ENCODE measurements at regions not wholly inside any gene's neighbourhood (a gene's known extent, or its start where the extent isn't known, plus 50 kb on each side); places are given as distances from the start of the nearest gene placed in this dataset.

DNA sequence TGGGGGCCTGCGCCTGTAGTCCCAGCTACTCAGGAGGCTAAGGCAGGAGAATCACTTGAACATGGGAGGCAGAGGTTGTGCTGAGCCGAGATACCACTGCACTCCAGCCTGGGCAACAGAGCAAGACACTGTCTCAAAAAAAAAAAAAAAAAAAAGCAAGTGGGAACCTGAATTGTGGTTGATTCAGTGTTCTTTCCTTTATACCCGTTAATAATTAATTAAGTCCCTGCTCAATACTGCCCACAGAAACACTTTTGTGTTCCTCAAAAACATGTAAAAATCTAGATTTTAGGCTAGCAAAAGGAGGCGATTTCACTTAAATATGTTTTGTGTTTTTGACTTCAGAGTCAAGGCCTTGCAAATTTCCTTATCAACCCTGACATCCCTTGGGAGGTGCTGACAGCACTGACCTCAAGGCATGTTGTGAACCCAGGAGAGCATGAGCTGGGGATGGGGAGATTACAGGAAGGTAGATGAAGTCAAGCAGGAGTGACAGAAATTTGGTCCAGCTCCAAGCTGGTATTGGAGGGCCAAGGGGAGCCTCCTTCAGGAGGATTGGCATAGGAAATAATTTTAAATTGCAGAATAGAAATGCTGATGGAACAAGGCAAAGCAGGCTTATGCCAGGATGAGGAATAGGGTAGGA, 89.0 kb upstream of the PNPT1 start:
- no peak for DNase-seq (ENCODE audit: extremely low read depth, insufficient read length)
- Histone ChIP-seq H3K27me3 (replicated peaks; ENCODE audit: control insufficient read depth, insufficient read depth, low read length) (no peaks in the 10 kb centered on the region), H3K36me3 (ENCODE audit: control insufficient read depth, insufficient read depth, low read length) (no peaks in the 10 kb centered on the region), H3K4me3 (replicated peaks; ENCODE audit: low read depth, low read length) (no peak overlapping the region)
- TF ChIP-seq, protein P1, sequence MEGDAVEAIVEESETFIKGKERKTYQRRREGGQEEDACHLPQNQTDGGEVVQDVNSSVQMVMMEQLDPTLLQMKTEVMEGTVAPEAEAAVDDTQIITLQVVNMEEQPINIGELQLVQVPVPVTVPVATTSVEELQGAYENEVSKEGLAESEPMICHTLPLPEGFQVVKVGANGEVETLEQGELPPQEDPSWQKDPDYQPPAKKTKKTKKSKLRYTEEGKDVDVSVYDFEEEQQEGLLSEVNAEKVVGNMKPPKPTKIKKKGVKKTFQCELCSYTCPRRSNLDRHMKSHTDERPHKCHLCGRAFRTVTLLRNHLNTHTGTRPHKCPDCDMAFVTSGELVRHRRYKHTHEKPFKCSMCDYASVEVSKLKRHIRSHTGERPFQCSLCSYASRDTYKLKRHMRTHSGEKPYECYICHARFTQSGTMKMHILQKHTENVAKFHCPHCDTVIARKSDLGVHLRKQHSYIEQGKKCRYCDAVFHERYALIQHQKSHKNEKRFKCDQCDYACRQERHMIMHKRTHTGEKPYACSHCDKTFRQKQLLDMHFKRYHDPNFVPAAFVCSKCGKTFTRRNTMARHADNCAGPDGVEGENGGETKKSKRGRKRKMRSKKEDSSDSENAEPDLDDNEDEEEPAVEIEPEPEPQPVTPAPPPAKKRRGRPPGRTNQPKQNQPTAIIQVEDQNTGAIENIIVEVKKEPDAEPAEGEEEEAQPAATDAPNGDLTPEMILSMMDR (IDR thresholded peaks at IDR 0.05; ENCODE audit: insufficient read depth, low read length, poor library complexity, severe bottlenecking) = no peak

DNA sequence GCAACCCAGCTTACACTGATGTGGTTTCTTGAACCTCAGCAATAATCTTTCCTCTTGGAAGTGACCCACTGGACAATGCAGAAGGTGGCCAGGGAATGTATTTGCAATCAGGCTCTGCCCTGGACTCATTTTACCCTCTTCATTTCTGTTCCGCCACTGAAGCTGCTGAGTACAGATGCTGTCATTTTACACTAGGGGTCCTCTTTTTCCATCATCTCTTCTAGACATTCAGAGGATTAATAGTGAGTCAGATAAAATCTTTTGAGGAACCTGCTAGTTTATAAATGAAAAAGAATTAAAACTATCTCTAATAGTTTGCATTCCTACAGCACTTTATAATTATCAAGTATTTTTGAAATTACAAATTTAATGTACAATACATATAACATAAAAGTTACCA, 87.9 kb upstream of the PNPT1 start:
- TF ChIP-seq, protein P1 (IDR thresholded peaks at IDR 0.05; ENCODE audit: insufficient read depth, low read length, poor library complexity, severe bottlenecking) = no peak
- no peak for DNase-seq (ENCODE audit: extremely low read depth, insufficient read length)
- no peak overlapping the region for H3K4me3 ChIP-seq (replicated peaks; ENCODE audit: low read depth, low read length)

DNA sequence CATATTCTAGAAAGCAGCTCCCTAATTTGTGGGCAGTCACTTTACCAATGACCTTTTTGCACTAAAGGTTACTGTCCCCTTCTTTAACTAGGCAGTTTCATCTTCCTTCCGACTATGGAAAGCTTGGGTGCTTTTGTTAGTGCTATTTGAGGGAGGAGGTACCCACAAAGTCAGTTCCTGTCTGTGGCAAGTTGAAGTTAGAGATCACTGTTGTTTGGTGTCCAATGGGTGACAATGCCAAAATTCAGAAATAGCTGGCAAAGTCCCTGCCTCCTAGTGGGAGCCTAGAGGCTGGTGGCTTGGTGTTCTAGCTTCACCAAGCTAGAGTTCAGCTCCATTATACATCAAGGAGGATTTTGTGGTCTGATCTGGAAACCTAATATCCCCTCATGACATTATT, 87.1 kb upstream of the PNPT1 start:
- no peak for DNase-seq (ENCODE audit: extremely low read depth, insufficient read length)
- Histone ChIP-seq H3K27me3 (replicated peaks; ENCODE audit: control insufficient read depth, insufficient read depth, low read length) (no peaks in the 10 kb centered on the region), H3K36me3 (ENCODE audit: control insufficient read depth, insufficient read depth, low read length) (no peaks in the 10 kb centered on the region), H3K4me3 (replicated peaks; ENCODE audit: low read depth, low read length) (no peak overlapping the region)
- TF ChIP-seq, protein P1 (IDR thresholded peaks at IDR 0.05; ENCODE audit: insufficient read depth, low read length, poor library complexity, severe bottlenecking) = no peak

More for the DNA sequence above, 87.9 kb upstream of the PNPT1 start:
- H3K27me3 ChIP-seq (replicated peaks; ENCODE audit: control insufficient read depth, insufficient read depth, low read length) = no peaks in the 10 kb centered on the region
- no peaks in the 10 kb centered on the region for H3K36me3 ChIP-seq (ENCODE audit: control insufficient read depth, insufficient read depth, low read length)

DNA sequence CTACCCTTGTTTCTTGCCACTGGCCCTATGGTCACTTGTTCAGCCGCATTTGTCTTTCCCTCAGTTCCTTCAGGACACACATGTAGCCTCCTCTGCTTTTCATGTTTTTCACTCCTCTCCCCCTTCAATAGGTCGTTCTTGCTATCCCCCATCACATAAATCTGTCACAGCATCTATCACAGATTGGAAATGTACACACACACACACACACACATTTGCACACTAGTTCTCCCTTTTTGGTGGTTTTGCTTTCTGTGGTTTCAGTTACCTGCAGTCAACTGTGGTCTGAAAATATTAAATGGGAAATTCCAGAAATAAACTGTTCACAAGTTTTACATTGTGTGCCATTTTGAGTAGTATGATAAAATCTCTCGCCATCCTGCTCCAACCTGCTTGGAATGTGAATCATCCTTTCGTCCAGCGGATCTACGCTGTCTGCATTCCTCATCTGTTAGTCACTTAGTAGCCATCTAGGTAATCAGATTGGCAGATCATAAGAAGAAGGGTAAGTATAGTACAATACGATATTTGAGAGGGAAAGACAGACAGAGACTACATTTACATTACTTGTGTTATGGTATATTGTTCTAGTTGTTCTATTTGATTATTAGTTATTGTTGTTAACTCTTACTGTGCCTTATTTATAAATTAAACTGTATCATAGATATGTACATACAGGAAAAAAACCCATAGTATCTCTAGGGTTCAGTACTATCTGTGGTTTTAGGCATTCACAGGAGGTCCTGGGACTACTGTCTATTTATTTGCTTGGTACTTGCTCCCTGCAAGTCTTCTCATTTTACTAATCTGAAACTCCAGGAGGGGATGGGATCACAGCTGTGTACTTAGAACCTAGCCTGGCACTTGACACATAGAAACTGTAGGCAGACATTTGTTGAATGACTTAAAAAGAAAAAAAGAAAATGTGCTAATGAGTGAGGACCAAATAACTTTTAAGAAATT, 86.1 kb upstream of the PNPT1 start:
- Histone ChIP-seq H3K4me3 (replicated peaks; ENCODE audit: low read depth, low read length) (no peak overlapping the region), H3K27me3 (replicated peaks; ENCODE audit: control insufficient read depth, insufficient read depth, low read length) (no peaks in the 10 kb centered on the region), H3K36me3 (ENCODE audit: control insufficient read depth, insufficient read depth, low read length) (no peaks in the 10 kb centered on the region)
- no peak for DNase-seq (ENCODE audit: extremely low read depth, insufficient read length)
- TF ChIP-seq, protein P1 (IDR thresholded peaks at IDR 0.05; ENCODE audit: insufficient read depth, low read length, poor library complexity, severe bottlenecking) = no peak

DNA sequence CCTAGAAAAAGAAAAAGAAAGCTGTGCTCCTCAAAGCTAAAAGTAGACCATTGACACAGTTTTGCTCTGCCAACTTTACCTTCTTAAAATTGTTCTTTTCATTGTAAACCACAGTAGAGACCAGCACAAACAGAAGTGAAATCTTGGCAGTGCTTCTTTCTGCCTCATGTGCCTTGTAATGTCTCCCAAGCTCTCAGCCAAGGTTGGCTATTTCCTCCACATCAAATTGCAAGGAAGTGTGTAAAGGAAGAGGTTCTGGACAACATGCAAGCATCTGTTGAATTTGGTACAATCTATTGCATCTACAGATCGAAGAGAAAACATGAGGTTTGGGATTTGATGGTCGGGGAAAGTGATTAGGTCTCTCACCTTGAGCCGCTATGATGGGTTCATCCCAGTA, 83.3 kb upstream of the PNPT1 start:
- TF ChIP-seq, protein P1 (IDR thresholded peaks at IDR 0.05; ENCODE audit: insufficient read depth, low read length, poor library complexity, severe bottlenecking) = no peak
- DNase-seq (ENCODE audit: extremely low read depth, insufficient read length) = no peak
- no peaks in the 10 kb centered on the region for H3K27me3 ChIP-seq (replicated peaks; ENCODE audit: control insufficient read depth, insufficient read depth, low read length)
- no peak overlapping the region for H3K4me3 ChIP-seq (replicated peaks; ENCODE audit: low read depth, low read length)
- no peaks in the 10 kb centered on the region for H3K36me3 ChIP-seq (ENCODE audit: control insufficient read depth, insufficient read depth, low read length)

All from GM06990 (cell line).